Nephron (organoid): ENCODE measurements at regions not wholly inside any gene's neighbourhood (a gene's known extent, or its start where the extent isn't known, plus 50 kb on each side); places are given as distances from the start of the nearest gene placed in this dataset.
A peak's percentile ranks its signal among the peaks of the same experiment; 100 is the strongest.

ENCODE experiments used
- H3K27ac Mint-ChIP-seq, 3 experiments: 2 replicates each; pipeline ENCODE4 v1.8.0; 2020; ENCODE audit warnings: mixed read lengths in 3 of 3, mild to moderate bottlenecking in 2 of 3, moderate library complexity in 1 of 3
- H3K27me3 Mint-ChIP-seq: 2 replicates; pipeline ENCODE4 v1.8.0; 2021; ENCODE audit warnings: low read depth, mild to moderate bottlenecking, moderate library complexity, mixed read lengths
- H3K36me3 Mint-ChIP-seq: 2 replicates; pipeline ENCODE4 v1.8.0; 2020; ENCODE audit warnings: low read depth, mixed read lengths
- H3K4me1 Mint-ChIP-seq: 2 replicates; pipeline ENCODE4 v1.8.0; 2020; ENCODE audit warnings: mixed read lengths
- H3K4me3 Mint-ChIP-seq, 3 experiments: 2 replicates each; pipeline ENCODE4 v1.8.0; 2020; ENCODE audit warnings: mild to moderate bottlenecking in 3 of 3, mixed read lengths in 3 of 3, moderate library complexity in 2 of 3
- H3K9me3 Mint-ChIP-seq: 2 replicates; pipeline ENCODE4 v1.8.0; 2020; ENCODE audit warnings: mixed read lengths
- CTCF ChIP-seq, 3 experiments: fragments of 200-600 bp; sonication (generic); IDR thresholded peaks; one replicate each; pipeline ENCODE4 v1.5.0; 2021; ENCODE audit warnings: antibody characterized with exemption in 3 of 3; ENCODE audit not compliant: unreplicated experiment in 3 of 3

DNA sequence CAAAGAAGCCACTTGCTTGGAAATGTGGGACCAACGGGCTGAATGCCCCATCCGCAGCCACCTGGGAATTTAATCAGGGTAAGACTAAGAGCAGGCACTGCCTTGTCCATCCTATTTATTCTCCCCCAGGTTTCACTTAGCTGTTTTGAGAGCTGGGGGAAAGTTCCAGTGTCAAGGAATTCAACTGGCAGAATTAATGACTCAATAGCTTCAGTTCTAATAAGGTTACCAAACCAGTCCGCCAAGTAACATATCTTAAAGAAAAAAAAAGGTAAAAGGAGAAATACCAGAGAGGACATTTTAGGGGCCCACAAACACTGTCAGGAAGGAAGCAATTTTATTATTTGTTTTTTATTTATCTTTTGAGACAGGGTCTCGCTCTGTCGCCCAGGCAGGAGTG is 157.6 kb upstream of the SOD1 start:
- Mint-ChIP-seq H3K27ac (peak overlapping the region; percentile 17 to 66 (median 64)), H3K9me3 (no peaks in the 10 kb centered on the region), H3K36me3 (no peaks in the 10 kb centered on the region), H3K4me1 (peaks cover 4% of the 10 kb centered on the region), H3K4me3 (no peak overlapping the region), H3K27me3 (no peaks in the 10 kb centered on the region)
- no peak for TF ChIP-seq CTCF (IDR thresholded peaks at IDR 0.05; ENCODE audit: unreplicated experiment in 3 of 3)

DNA sequence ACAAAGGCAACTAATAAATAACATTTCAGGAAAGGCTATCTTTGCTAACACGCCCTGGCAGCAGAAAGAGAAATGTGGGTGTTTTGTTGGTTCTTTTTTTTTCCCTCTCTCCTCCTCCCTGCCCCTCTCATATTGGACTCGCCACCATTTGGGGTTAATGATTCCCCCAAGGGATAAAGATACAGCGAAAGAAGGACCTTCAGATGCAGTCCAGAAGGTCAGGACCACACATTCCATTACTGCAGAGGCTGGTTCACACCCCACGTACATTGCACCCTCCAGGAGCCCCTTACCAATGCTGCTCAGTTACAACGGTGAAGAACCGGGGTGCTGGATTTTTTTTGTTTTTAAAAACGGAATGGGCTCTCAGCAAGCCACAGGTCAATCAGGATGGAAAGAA is 156.9 kb upstream of the TIAM1 start:
- no peaks in the 10 kb centered on the region for H3K36me3 Mint-ChIP-seq
- H3K4me3 Mint-ChIP-seq, result no peak overlapping the region
- peaks cover 4% of the 10 kb centered on the region for H3K4me1 Mint-ChIP-seq
- H3K27me3 Mint-ChIP-seq, result no peaks in the 10 kb centered on the region
- no peak for TF ChIP-seq CTCF (IDR thresholded peaks at IDR 0.05; ENCODE audit: unreplicated experiment in 3 of 3)
- no peaks in the 10 kb centered on the region for H3K9me3 Mint-ChIP-seq
- H3K27ac Mint-ChIP-seq, result peak overlapping the region; percentile 38 to 92 (median 43)

GRCh38 chr21:31500071-31500470 is 156.0 kb upstream of the TIAM1 start:
- Mint-ChIP-seq H3K9me3 (no peaks in the 10 kb centered on the region), H3K4me3 (no peak overlapping the region), H3K36me3 (no peaks in the 10 kb centered on the region), H3K4me1 (peaks cover 4% of the 10 kb centered on the region), H3K27ac (peak overlapping the region in 1 of 3 experiments; percentile 92), H3K27me3 (no peaks in the 10 kb centered on the region)
- no peak for TF ChIP-seq CTCF (IDR thresholded peaks at IDR 0.05; ENCODE audit: unreplicated experiment in 3 of 3)

- H3K9me3 Mint-ChIP-seq, result no peaks in the 10 kb centered on the region
These were observed 154.9 kb upstream of the TIAM1 start for GRCh38 chr21:31498985-31499384.

GRCh38 chr21:31497914-31498313 is 153.9 kb upstream of the TIAM1 start:
- Mint-ChIP-seq H3K27me3 (peaks cover 4% of the 10 kb centered on the region), H3K27ac (no peak overlapping the region), H3K4me1 (peaks cover 4% of the 10 kb centered on the region), H3K36me3 (peaks cover 4% of the 10 kb centered on the region), H3K9me3 (no peaks in the 10 kb centered on the region), H3K4me3 (no peak overlapping the region)
- no peak for TF ChIP-seq CTCF (IDR thresholded peaks at IDR 0.05; ENCODE audit: unreplicated experiment in 3 of 3)

More at GRCh38 chr21:31498985-31499384, 154.9 kb upstream of the TIAM1 start:
- Mint-ChIP-seq H3K4me1 (peaks cover 4% of the 10 kb centered on the region), H3K27me3 (no peaks in the 10 kb centered on the region), H3K36me3 (peaks cover 4% of the 10 kb centered on the region), H3K4me3 (no peak overlapping the region), H3K27ac (no peak overlapping the region)
- TF ChIP-seq CTCF (IDR thresholded peaks at IDR 0.05; ENCODE audit: unreplicated experiment in 3 of 3), result no peak

DNA sequence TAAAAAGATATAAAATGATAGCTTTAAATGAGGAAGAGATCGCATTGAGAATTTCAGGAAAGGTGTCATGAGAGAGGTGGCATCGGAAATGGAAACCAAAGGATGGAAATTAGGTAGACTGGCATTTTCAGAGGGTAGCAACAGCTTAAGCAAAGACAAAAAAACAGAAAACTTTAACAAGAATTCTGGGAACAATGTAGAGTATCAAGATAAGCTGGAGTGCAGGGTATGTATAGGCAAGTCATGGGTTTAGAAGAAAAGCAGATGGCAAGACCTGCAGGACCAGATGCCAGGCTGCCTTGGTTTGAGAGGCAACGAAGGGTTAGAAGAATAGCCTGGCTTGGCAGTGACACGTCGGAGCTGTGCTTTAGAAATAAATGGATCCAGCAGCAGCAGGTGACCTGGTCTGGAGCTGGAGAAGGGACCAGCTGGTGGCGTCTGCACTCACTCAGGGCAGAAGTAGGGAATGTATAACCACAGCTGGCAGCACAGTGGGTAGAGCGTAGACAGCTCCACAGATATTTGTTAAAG is 149.4 kb upstream of the TIAM1 start:
- Mint-ChIP-seq H3K27me3 (peaks cover 4% of the 10 kb centered on the region), H3K4me1 (peaks cover 15% of the 10 kb centered on the region), H3K9me3 (no peaks in the 10 kb centered on the region), H3K36me3 (peaks cover 4% of the 10 kb centered on the region), H3K27ac (no peak overlapping the region), H3K4me3 (no peak overlapping the region)
- TF ChIP-seq CTCF (IDR thresholded peaks at IDR 0.05; ENCODE audit: unreplicated experiment in 3 of 3), result no peak
